H9 (cell line): ENCODE measurements at regions not wholly inside any gene's neighbourhood (a gene's known extent, or its start where the extent isn't known, plus 50 kb on each side); places are given as distances from the start of the nearest gene placed in this dataset.

Experiments
- DNase-seq: peaks from one replicate; pipeline ENCODE4 v3.0.0-alpha.2; 2017
- H2AFZ ChIP-seq: one replicate; pipeline ENCODE4 v1.6.1; 2013; ENCODE audit warnings: mild to moderate bottlenecking, low read length, control low read depth, moderate library complexity
- H2AK5ac ChIP-seq: 2 replicates; pipeline ENCODE4 v1.6.1; 2013; ENCODE audit warnings: low read length, control low read depth, mixed read lengths; ENCODE audit not compliant: insufficient read length
- H2BK120ac ChIP-seq: one replicate; pipeline ENCODE4 v1.6.1; 2013; ENCODE audit warnings: low read depth, mild to moderate bottlenecking, low read length, control low read depth, inconsistent platforms; ENCODE audit not compliant: poor library complexity, severe bottlenecking
- H2BK12ac ChIP-seq: 2 replicates; pipeline ENCODE4 v1.6.1; 2013; ENCODE audit warnings: low read length, control low read depth, mixed read lengths, low read depth; ENCODE audit not compliant: insufficient read length
- H2BK15ac ChIP-seq: 2 replicates; pipeline ENCODE4 v1.6.1; 2013; ENCODE audit warnings: low read depth, low read length, control low read depth
- H2BK20ac ChIP-seq: one replicate; pipeline ENCODE4 v1.6.1; 2013; ENCODE audit warnings: low read depth, mild to moderate bottlenecking, low read length, control low read depth, inconsistent platforms; ENCODE audit not compliant: poor library complexity, severe bottlenecking
- H2BK5ac ChIP-seq: 2 replicates; pipeline ENCODE4 v1.6.1; 2013; ENCODE audit warnings: low read length, control low read depth, mixed read lengths; ENCODE audit not compliant: insufficient read length
- H3K14ac ChIP-seq: 2 replicates; pipeline ENCODE4 v1.6.1; 2013; ENCODE audit warnings: low read length, control low read depth; ENCODE audit not compliant: insufficient read depth
- H3K18ac ChIP-seq: 2 replicates; pipeline ENCODE4 v1.6.1; 2013; ENCODE audit warnings: low read depth, mild to moderate bottlenecking, mixed read lengths, low read length, control low read depth; ENCODE audit not compliant: insufficient read length
- H3K23ac ChIP-seq: 2 replicates; pipeline ENCODE4 v1.6.1; 2013; ENCODE audit warnings: low read length, control low read depth, mixed read lengths, low read depth; ENCODE audit not compliant: insufficient read length
- H3K23me2 ChIP-seq: 2 replicates; pipeline ENCODE4 v1.6.1; 2013; ENCODE audit warnings: low read depth, mild to moderate bottlenecking, mixed read lengths, low read length, control low read depth; ENCODE audit not compliant: insufficient read length, poor library complexity, severe bottlenecking
- H3K27ac ChIP-seq: 2 replicates; pipeline ENCODE4 v1.5.1; 2013; ENCODE audit warnings: low read length, control low read depth, mixed read lengths, low read depth; ENCODE audit not compliant: insufficient read length
- H3K27me3 ChIP-seq: 2 replicates; pipeline ENCODE4 v1.6.1; 2013; ENCODE audit warnings: low read length, control low read depth, inconsistent platforms; ENCODE audit not compliant: insufficient read depth
- H3K4ac ChIP-seq: 2 replicates; pipeline ENCODE4 v1.6.1; 2013; ENCODE audit warnings: low read depth, mild to moderate bottlenecking, control low read depth, inconsistent platforms, low read length, moderate library complexity
- H3K4me1 ChIP-seq: 2 replicates; pipeline ENCODE4 v1.6.1; 2013; ENCODE audit warnings: low read length, control low read depth, inconsistent platforms; ENCODE audit not compliant: insufficient read depth
- H3K4me2 ChIP-seq: 2 replicates; pipeline ENCODE4 v1.6.1; 2013; ENCODE audit warnings: low read length, control low read depth, mixed read lengths; ENCODE audit not compliant: insufficient read length, insufficient read depth
- H3K56ac ChIP-seq: 2 replicates; pipeline ENCODE4 v1.6.1; 2013; ENCODE audit warnings: low read depth, mild to moderate bottlenecking, mixed read lengths, low read length, control low read depth; ENCODE audit not compliant: insufficient read length
- H3K79me1 ChIP-seq: 2 replicates; pipeline ENCODE4 v1.6.1; 2013; ENCODE audit warnings: low read depth, mild to moderate bottlenecking, moderate library complexity, low read length, control low read depth, inconsistent platforms; ENCODE audit not compliant: insufficient read depth, poor library complexity, severe bottlenecking
- H3K79me2 ChIP-seq: 2 replicates; pipeline ENCODE4 v1.6.1; 2013; ENCODE audit warnings: low read length, control low read depth, inconsistent platforms; ENCODE audit not compliant: insufficient read depth
- H3K9ac ChIP-seq: 2 replicates; pipeline ENCODE4 v1.6.1; 2013; ENCODE audit warnings: low read length, control low read depth, mixed read lengths; ENCODE audit not compliant: insufficient read length; ENCODE audit errors: extremely low read depth
- H3K9me3 ChIP-seq: one replicate; pipeline ENCODE4 v1.6.1; 2013; ENCODE audit warnings: low read depth, low read length, inconsistent platforms; ENCODE audit not compliant: control insufficient read depth
- H3T11ph ChIP-seq: one replicate; pipeline ENCODE4 v1.6.1; 2013; ENCODE audit warnings: mild to moderate bottlenecking, low read length, control low read depth, inconsistent platforms
- H4K20me1 ChIP-seq: one replicate; pipeline ENCODE4 v1.6.1; 2013; ENCODE audit not compliant: control insufficient read depth, insufficient read length, insufficient read depth
- H4K5ac ChIP-seq: 2 replicates; pipeline ENCODE4 v1.6.1; 2013; ENCODE audit warnings: low read depth, mild to moderate bottlenecking, mixed read lengths, low read length, control low read depth; ENCODE audit not compliant: insufficient read length
- H4K8ac ChIP-seq: replicated peaks from 2 replicates; pipeline ENCODE4 v1.6.1; 2013; ENCODE audit warnings: low read length, control low read depth, mixed read lengths, low read depth; ENCODE audit not compliant: insufficient read length
- H4K91ac ChIP-seq: 2 replicates; pipeline ENCODE4 v1.6.1; 2013; ENCODE audit warnings: low read depth, mild to moderate bottlenecking, moderate library complexity, mixed read lengths, low read length, control low read depth; ENCODE audit not compliant: insufficient read length
- H3K27ac Mint-ChIP-seq, 3 experiments: 2 replicates in 2 of 3; 3 replicates in 1 of 3; pipeline ENCODE4 v1.8.0; 2020 to 2021; ENCODE audit warnings: mixed read lengths in 3 of 3, mild to moderate bottlenecking in 1 of 3, moderate library complexity in 1 of 3
- H3K27me3 Mint-ChIP-seq: 2 replicates; pipeline ENCODE4 v1.8.0; 2021; ENCODE audit warnings: low read depth, mild to moderate bottlenecking, moderate library complexity, mixed read lengths
- H3K36me3 Mint-ChIP-seq, 3 experiments: 2 replicates in 2 of 3; 3 replicates in 1 of 3; pipeline ENCODE4 v1.8.0; 2020 to 2021; ENCODE audit warnings: low read depth in 3 of 3, mixed read lengths in 3 of 3; ENCODE audit not compliant: insufficient read depth in 1 of 3
- H3K4me1 Mint-ChIP-seq, 2 experiments: 2 replicates each; pipeline ENCODE4 v1.8.0; 2020; ENCODE audit warnings: mixed read lengths in 2 of 2
- H3K4me3 Mint-ChIP-seq, 2 experiments: 2 replicates in 1 of 2; 3 replicates in 1 of 2; pipeline ENCODE4 v1.8.0; 2020 to 2021; ENCODE audit warnings: mild to moderate bottlenecking in 2 of 2, mixed read lengths in 2 of 2, moderate library complexity in 1 of 2
- H3K9me3 Mint-ChIP-seq, 2 experiments: 2 replicates in 1 of 2; 3 replicates in 1 of 2; pipeline ENCODE4 v1.8.0; 2020; ENCODE audit warnings: mild to moderate bottlenecking in 2 of 2, mixed read lengths in 2 of 2, moderate library complexity in 1 of 2
- WGBS: extraction: QIAGEN DNeasy Blood & Tissue Kit; methylation state at CpG from one replicate; pipeline ENCODE4 v1.1.7; 2013; ENCODE audit warnings: missing lambda C conversion rate, low lambda C conversion rate, mixed read lengths; ENCODE audit not compliant: insufficient read length; ENCODE audit errors: extremely low coverage; 5-methylcytosine and 5-hydroxymethylcytosine counted together
- TF ChIP-seq, protein P1 (sequence below): fragments of 200-600 bp; sonication (generic); conservative IDR thresholded peaks from 3 replicates; pipeline ENCODE4 v1.8.0; 2021; ENCODE audit warnings: antibody characterized with exemption, mild to moderate bottlenecking

DNA sequence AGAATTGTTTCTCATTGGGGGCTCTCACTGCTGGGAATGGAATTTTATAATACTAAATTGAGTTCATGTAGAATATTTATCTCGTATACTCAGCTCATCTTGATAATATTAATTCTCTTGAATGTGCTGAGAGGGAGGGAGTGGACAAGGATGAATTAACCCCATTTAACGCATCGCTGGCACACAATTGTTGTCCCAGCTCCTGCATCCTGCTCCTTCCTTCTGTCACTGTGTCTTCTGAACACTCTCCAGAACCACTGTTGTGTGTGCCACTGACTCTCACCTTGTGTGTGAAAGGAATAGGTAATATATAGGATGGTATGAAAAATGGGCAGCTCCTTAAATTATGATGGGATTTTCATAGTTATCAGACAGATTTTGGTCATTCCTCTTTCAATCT, 267.3 kb downstream of the MTRR start:
- H3K23ac ChIP-seq, result no peak overlapping the region
- H3K27me3 ChIP-seq, result no peaks in the 10 kb centered on the region
- H3K79me1 ChIP-seq, result no peaks in the 10 kb centered on the region
- H2BK12ac ChIP-seq, result no peak overlapping the region
- H2BK120ac ChIP-seq, result no peak overlapping the region
- H4K5ac ChIP-seq, result no peak overlapping the region
- no peak overlapping the region for H3T11ph ChIP-seq
- H3K56ac ChIP-seq, result no peak overlapping the region
- H3K9ac ChIP-seq, result no peak overlapping the region
- DNase-seq, result no peak
- H3K27ac Mint-ChIP-seq, result no peak overlapping the region
- no CpG with 5 or more reads among the region's 3 CpGs for WGBS
- H3K79me2 ChIP-seq, result no peaks in the 10 kb centered on the region
- no peak overlapping the region for H3K4ac ChIP-seq
- TF ChIP-seq, protein P1, sequence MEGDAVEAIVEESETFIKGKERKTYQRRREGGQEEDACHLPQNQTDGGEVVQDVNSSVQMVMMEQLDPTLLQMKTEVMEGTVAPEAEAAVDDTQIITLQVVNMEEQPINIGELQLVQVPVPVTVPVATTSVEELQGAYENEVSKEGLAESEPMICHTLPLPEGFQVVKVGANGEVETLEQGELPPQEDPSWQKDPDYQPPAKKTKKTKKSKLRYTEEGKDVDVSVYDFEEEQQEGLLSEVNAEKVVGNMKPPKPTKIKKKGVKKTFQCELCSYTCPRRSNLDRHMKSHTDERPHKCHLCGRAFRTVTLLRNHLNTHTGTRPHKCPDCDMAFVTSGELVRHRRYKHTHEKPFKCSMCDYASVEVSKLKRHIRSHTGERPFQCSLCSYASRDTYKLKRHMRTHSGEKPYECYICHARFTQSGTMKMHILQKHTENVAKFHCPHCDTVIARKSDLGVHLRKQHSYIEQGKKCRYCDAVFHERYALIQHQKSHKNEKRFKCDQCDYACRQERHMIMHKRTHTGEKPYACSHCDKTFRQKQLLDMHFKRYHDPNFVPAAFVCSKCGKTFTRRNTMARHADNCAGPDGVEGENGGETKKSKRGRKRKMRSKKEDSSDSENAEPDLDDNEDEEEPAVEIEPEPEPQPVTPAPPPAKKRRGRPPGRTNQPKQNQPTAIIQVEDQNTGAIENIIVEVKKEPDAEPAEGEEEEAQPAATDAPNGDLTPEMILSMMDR, result no peak
- no peaks in the 10 kb centered on the region for H3K27me3 Mint-ChIP-seq
- H2AFZ ChIP-seq, result no peak overlapping the region
- H3K36me3 Mint-ChIP-seq, result no peaks in the 10 kb centered on the region
- no peaks in the 10 kb centered on the region for H3K23me2 ChIP-seq
- H3K4me3 Mint-ChIP-seq, result no peak overlapping the region
- H2BK5ac ChIP-seq, result no peak overlapping the region
- H3K4me1 ChIP-seq, result no peaks in the 10 kb centered on the region
- no peaks in the 10 kb centered on the region for H4K20me1 ChIP-seq
- no peak overlapping the region for H3K18ac ChIP-seq
- no peak overlapping the region for H2AK5ac ChIP-seq
- no peak overlapping the region for H2BK20ac ChIP-seq
- no peak overlapping the region for H2BK15ac ChIP-seq
- H4K8ac ChIP-seq, result no peak overlapping the region
- H4K91ac ChIP-seq, result no peak overlapping the region
- H3K14ac ChIP-seq, result no peak overlapping the region
- no peaks in the 10 kb centered on the region for H3K4me1 Mint-ChIP-seq
- no peaks in the 10 kb centered on the region for H3K9me3 Mint-ChIP-seq
- no peaks in the 10 kb centered on the region for H3K9me3 ChIP-seq
- no peak overlapping the region for H3K27ac ChIP-seq
- no peak overlapping the region for H3K4me2 ChIP-seq
